ENCODE measurements at regions not wholly inside any gene's neighbourhood (a gene's known extent, or its start where the extent isn't known, plus 50 kb on each side); places are given as distances from the start of the nearest gene placed in this dataset.

GRCh38 chr10:124323806-124324205 lies 94.9 kb downstream of the OAT start:
- Histone ChIP-seq H3K9me2 (ENCODE audit: insufficient read depth, low read length) (no peaks in the 10 kb centered on the region), H4K20me1 (ENCODE audit: insufficient read depth, low read length) (no peaks in the 10 kb centered on the region), H3K4me2 (ENCODE audit: low read length) (no peak overlapping the region), H3K4me1 (ENCODE audit: insufficient read depth, low read length, poor library complexity, severe bottlenecking) (no peaks in the 10 kb centered on the region), H3K27ac (ENCODE audit: low read depth, low read length, poor library complexity, severe bottlenecking) (no peak overlapping the region), H3K36me3 (ENCODE audit: insufficient read depth, low read length) (no peaks in the 10 kb centered on the region), H3K4me3 (ENCODE audit: low read depth, low read length, poor library complexity, severe bottlenecking) (no peak overlapping the region), H3K79me2 (ENCODE audit: insufficient read depth, low read depth, low read length) (no peaks in the 10 kb centered on the region), H3K9me3 (ENCODE audit: low read length) (no peaks in the 10 kb centered on the region), H2AFZ (ENCODE audit: low read length) (no peak overlapping the region)
- ChIA-PET CTCF (ENCODE audit: unreplicated experiment) (no interaction called here), POLR2A (no interaction called here)
- no peak for DNase-seq (ENCODE audit: low spot score)
- TF ChIP-seq EZH2phosphoT487 (IDR thresholded peaks at IDR 0.05; ENCODE audit: borderline replicate concordance, low read depth, low read length) (no peak), CTCF (conservative IDR thresholded peaks at IDR 0.05; ENCODE audit: low read length) (no peak)
- intact Hi-C loops (cut with micrococcal nuclease; ENCODE audit: unreplicated experiment): no loop called here
- BruUV-seq (replicated peaks): no TSS peak

GRCh38 chr10:124323111-124323725 lies 95.5 kb downstream of the OAT start:
- BruUV-seq (replicated peaks): no TSS peak
- ChIA-PET POLR2A (no interaction called here), CTCF (ENCODE audit: unreplicated experiment) (no interaction called here)
- Histone ChIP-seq H3K27ac (ENCODE audit: low read depth, low read length, poor library complexity, severe bottlenecking) (no peak overlapping the region), H2AFZ (ENCODE audit: low read length) (no peak overlapping the region), H3K9me3 (ENCODE audit: low read length) (no peaks in the 10 kb centered on the region), H3K9me2 (ENCODE audit: insufficient read depth, low read length) (no peaks in the 10 kb centered on the region), H3K4me1 (ENCODE audit: insufficient read depth, low read length, poor library complexity, severe bottlenecking) (no peaks in the 10 kb centered on the region), H3K4me2 (ENCODE audit: low read length) (no peak overlapping the region), H3K36me3 (ENCODE audit: insufficient read depth, low read length) (no peaks in the 10 kb centered on the region), H3K4me3 (ENCODE audit: low read depth, low read length, poor library complexity, severe bottlenecking) (no peak overlapping the region), H4K20me1 (ENCODE audit: insufficient read depth, low read length) (no peaks in the 10 kb centered on the region), H3K79me2 (ENCODE audit: insufficient read depth, low read depth, low read length) (no peaks in the 10 kb centered on the region)
- TF ChIP-seq CTCF (conservative IDR thresholded peaks at IDR 0.05; ENCODE audit: low read length) (no peak), EZH2phosphoT487 (IDR thresholded peaks at IDR 0.05; ENCODE audit: borderline replicate concordance, low read depth, low read length) (no peak)
- intact Hi-C loops (cut with micrococcal nuclease; ENCODE audit: unreplicated experiment): no loop called here
- no peak for DNase-seq (ENCODE audit: low spot score)

- no peaks in the 10 kb centered on the region for H3K79me2 ChIP-seq (ENCODE audit: insufficient read depth, low read depth, low read length)
- H3K9me2 ChIP-seq (ENCODE audit: insufficient read depth, low read length): no peaks in the 10 kb centered on the region
- intact Hi-C loops (cut with micrococcal nuclease; ENCODE audit: unreplicated experiment): no loop called here
- ChIA-PET CTCF (ENCODE audit: unreplicated experiment) (no interaction called here), POLR2A (no interaction called here)
- H3K4me1 ChIP-seq (ENCODE audit: insufficient read depth, low read length, poor library complexity, severe bottlenecking): no peaks in the 10 kb centered on the region
- H3K4me3 ChIP-seq (ENCODE audit: low read depth, low read length, poor library complexity, severe bottlenecking): no peak overlapping the region
- no TSS peak for BruUV-seq (replicated peaks)
- TF ChIP-seq EZH2phosphoT487 (IDR thresholded peaks at IDR 0.05; ENCODE audit: borderline replicate concordance, low read depth, low read length): no peak
- TF ChIP-seq CTCF (conservative IDR thresholded peaks at IDR 0.05; ENCODE audit: low read length): no peak
- no peaks in the 10 kb centered on the region for H4K20me1 ChIP-seq (ENCODE audit: insufficient read depth, low read length)
- H3K9me3 ChIP-seq (ENCODE audit: low read length): no peaks in the 10 kb centered on the region
- no peak overlapping the region for H2AFZ ChIP-seq (ENCODE audit: low read length)
- H3K4me2 ChIP-seq (ENCODE audit: low read length): no peak overlapping the region
- no peak for DNase-seq (ENCODE audit: low spot score)
- no peaks in the 10 kb centered on the region for H3K36me3 ChIP-seq (ENCODE audit: insufficient read depth, low read length)
- no peak overlapping the region for H3K27ac ChIP-seq (ENCODE audit: low read depth, low read length, poor library complexity, severe bottlenecking)
Measured at GRCh38 chr10:124322191-124322980, 96.3 kb downstream of the OAT start.
